ENCODE measurements at regions not wholly inside any gene's neighbourhood (a gene's known extent, or its start where the extent isn't known, plus 50 kb on each side); places are given as distances from the start of the nearest gene placed in this dataset.

- TF ChIP-seq ZNF224 (CRISPR knock-in tag; IDR thresholded peaks at IDR 0.05) (no peak), ATF2 (CRISPR knock-in tag; IDR thresholded peaks at IDR 0.05) (no peak), MAX (IDR thresholded peaks at IDR 0.05) (no peak), CTCF (CRISPR knock-in tag; IDR thresholded peaks at IDR 0.05) (no peak), FOXK1 (CRISPR knock-in tag; IDR thresholded peaks at IDR 0.05; ENCODE audit: borderline replicate concordance, low read depth) (no peak), E2F2 (CRISPR knock-in tag; IDR thresholded peaks at IDR 0.05; ENCODE audit: borderline replicate concordance) (no peak), BRCA1 (CRISPR knock-in tag; IDR thresholded peaks at IDR 0.05) (no peak), ZNF121 (CRISPR knock-in tag; IDR thresholded peaks at IDR 0.05) (no peak), ZNF10 (CRISPR knock-in tag; IDR thresholded peaks at IDR 0.05; ENCODE audit: borderline replicate concordance, low read depth) (no peak)
Measured at GRCh38 chr13:65629926-65630325, 1600.2 kb downstream of the PCDH9 start.
